Activated CD8-positive, alpha-beta memory T cell treated with anti-CD3 and anti-CD28 coated beads, Interleukin-2, amount 50 U/mL, for 1 hour (primary cell): ENCODE measurements at regions not wholly inside any gene's neighbourhood (a gene's known extent, or its start where the extent isn't known, plus 50 kb on each side); places are given as distances from the start of the nearest gene placed in this dataset.

Experiments
- DNase-seq: peaks from one replicate; pipeline ENCODE4 v3.0.0-alpha.2; 2020; ENCODE audit errors: extremely low read depth

DNA sequence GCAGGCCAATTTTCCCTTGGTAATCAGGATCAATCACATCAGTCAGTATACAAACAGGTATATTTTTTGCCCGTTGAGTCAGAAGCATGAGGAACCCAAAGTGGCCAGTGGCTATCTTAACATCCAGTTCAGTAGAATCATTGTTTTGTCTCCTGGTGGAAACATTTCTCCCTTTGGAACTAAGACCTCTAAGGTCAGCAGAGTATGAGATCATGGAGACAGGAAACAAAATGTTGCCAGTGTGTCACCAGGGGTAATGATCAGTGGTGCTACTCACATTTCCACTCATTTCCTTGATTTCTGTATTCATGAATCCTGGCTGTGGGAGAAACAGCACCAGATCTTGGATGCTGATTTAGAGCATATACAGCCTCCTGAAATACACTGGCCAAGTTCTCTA lies 553.0 kb downstream of the CSNK1G3 start:
- DNase-seq, result no peak

- DNase-seq, result no peak
Measured at GRCh38 chr5:124061663-124062062, 549.7 kb downstream of the CSNK1G3 start.

GRCh38 chr5:124061068-124061430 lies 549.1 kb downstream of the CSNK1G3 start:
- no peak for DNase-seq

- no peak for DNase-seq
Measured at GRCh38 chr5:124060413-124061067, 548.6 kb downstream of the CSNK1G3 start.

GRCh38 chr5:124060011-124060410 lies 548.0 kb downstream of the CSNK1G3 start:
- no peak for DNase-seq

DNA sequence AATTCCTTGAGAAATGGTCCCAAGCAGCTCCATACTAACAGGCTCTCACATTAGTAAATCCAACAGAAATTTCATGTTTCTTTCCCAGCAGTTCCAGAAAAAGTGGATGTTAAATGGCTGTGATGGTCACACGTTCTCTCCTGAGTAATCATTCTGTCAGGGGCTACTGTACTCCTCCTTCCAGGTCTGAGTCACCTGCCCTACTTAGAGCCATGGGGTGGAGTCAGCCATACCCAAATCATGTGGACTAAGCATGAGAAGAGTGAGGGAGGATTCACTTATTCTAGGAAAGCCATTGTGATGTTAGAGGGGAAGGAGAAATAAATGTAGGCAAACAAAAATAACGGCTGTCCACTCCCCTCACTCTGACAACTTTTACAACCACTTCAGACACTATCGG lies 547.2 kb downstream of the CSNK1G3 start:
- no peak for DNase-seq

DNA sequence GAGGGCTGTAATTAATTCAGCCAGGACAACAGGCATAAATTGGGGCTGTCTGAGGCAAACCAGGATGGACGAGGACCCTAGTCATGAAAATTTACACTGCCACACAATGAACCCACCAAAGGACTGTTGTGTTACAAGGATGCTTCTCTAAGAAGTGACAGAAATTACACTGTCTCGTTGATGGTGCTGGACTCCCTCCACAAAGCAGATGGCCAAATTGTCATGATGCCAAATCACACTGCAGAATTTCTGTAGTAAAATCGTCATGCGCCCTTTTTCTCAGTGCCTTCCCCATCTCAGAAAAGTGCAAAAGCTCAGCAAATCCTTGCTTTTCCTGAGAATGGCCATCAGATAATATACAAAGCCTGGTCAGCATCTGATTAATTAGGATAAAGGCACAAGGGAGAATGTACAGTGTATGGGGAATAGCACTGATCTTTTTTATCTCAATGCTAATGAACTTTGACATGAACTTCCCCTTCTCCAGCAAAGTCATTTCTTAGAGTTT lies 545.8 kb downstream of the CSNK1G3 start:
- DNase-seq, result no peak

DNA sequence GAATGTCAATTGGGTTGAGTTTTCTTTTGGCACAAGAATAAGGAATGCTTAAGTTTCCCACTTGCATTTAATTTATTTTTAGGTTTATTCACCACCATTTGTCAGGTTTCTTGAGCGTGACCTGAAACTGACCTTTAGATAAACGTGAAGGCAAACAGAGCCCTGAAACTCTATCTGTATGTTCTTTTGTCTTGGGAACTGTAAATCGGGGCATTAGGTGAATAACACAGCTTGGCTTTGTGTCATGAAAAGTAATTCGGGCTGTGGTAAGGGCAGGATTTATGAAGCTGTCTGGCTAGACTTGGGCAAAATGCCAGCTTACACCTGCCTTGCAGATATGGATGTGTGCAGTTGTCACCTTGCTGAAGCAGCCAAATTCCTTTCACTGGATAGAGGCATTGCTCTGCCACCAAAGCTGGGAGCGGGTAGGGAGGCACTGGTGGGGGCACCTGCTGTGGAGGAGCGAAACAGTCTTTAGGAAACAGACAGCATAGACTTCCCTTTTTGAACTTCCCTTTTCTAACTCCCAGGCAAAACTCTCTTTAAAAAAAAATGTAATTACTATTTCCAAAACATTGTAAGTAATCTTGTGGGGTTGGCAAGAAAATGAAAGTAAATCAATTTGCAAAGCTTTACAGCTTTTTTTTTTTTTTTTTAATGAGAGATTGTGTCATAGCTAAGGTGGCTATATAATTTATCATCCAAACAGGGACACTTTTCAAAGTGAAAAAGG lies 545.2 kb downstream of the CSNK1G3 start:
- no peak for DNase-seq

DNA sequence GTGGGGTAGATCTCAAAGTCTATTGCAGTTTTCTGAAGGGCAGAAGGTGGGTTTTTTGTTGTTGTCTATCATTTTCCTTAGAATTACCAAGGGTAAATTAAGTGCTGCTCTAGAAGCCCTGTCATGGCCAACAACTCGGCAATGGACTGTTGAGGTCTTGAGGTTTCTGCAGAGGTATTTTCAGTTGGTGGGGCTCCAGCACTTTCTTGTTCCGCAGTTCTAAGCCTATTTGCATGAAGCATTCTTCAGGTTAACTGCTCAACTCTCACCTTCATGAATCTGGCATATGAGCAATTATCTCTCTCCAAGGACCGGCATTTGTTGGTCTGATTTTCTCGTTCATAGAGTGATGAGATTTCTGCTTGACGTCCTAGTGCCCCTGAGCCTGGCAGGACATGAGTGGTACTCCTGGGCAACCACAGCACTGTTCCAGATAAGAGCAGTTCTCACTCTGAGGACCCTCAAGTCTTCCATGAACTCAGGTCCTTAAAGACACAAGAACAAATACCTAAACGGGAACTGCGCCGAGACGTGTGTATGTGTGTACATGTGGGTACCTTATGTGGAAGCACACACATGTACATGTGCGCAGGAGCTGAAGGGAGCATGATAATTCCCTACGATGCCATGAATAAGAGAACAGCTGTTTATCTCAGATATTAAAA lies 544.5 kb downstream of the CSNK1G3 start:
- no peak for DNase-seq

DNA sequence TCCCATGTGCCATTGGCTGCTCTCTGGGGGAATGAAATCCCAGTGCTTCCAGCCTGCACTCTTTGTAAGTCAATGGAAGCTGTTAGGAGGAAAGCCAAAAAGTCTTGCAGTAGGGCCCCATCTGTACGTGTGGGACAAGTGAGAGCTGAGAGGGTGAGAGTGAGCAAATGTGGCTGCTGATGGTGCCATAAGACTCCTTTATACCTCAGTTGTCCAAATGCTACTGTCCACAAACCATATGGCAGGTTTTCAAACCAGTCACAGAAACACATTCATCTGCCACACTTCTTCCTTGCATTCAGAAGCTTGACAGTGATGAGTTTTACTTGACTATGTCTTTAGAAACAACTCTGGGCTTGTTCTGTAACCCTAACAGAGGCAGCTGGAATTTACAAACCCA lies 543.8 kb downstream of the CSNK1G3 start:
- no peak for DNase-seq

DNA sequence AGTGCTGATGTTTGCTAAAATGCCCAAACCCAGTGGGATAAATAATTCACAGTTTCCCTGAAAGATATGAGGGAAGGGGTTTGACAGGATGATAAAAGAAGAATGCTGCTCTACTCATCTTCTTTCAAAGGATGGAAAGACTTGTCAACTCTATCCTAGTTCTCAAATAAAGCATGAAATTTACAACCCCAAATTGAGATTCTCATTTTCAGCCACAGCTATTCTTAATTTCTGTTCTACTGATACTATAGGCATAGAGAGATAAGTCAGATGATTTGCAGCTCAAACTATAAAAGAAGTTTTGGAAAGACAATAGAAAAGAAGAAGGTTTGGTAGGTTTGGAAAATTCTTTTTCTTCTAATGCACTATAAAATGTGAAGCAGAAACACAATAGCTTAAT lies 542.6 kb downstream of the CSNK1G3 start:
- DNase-seq, result no peak

DNA sequence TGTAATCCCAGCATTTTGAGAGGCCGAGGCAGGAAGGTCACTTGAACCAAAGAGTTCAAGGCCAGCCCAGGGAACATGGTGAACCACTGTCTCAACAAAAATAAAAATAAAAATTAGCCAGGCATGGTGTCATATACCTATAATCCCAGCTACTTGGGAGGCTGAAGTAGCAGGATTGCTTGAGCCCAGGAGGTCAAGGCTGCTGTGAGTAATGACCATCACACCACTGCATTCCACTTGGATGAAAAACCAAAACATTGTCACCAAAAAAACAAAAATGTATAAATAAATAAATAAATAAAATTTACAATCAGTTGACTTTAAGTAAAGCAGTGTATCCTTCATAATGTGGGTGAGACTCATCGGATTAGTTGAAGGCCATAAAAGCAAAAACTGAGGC lies 541.4 kb downstream of the CSNK1G3 start:
- DNase-seq, result no peak

DNA sequence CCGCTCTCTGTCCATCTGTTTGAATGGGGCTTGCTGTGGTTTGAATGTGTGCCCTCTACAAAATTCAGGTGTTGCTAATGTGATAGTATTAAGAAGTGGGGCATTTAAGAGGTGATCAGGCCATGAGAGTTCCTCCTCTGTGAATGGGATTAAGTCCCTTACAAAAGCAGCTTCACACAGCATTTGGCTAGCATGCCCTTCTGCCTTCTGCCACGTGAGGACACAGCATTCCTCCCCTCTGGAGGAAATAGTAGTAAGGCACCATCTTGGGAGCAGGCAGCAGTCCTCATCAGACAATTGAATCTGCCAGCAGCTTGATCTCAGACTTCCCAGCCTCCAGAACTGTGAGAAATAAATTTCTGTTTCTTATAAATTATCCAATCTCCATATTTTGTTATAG lies 540.2 kb downstream of the CSNK1G3 start:
- no peak for DNase-seq

GRCh38 chr5:124050120-124050770 lies 538.3 kb downstream of the CSNK1G3 start:
- DNase-seq, result no peak

DNA sequence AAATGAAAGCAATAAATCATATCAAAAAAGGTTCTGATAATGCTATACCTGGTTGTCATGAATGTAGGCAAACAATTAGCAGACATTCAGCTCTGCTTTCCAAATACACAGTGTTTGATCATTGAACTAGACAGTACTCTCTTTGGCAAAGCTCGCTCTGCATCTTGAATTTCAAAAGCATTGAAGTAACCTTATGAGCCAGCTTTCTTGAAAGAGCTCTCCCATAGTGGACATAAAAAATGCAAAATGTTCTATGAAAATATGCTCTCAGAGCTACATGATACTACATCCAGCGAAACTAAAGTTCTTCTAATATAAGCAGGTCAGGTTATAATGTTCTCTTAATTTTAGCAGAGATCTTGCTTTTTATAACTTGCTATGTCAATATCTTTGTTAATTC lies 533.4 kb downstream of the CSNK1G3 start:
- no peak for DNase-seq

- DNase-seq, result no peak
Measured at GRCh38 chr5:124044613-124045012, 532.6 kb downstream of the CSNK1G3 start.

GRCh38 chr5:124043456-124043855 lies 531.5 kb downstream of the CSNK1G3 start:
- DNase-seq, result no peak

GRCh38 chr5:124040799-124041198 lies 528.8 kb downstream of the CSNK1G3 start:
- no peak for DNase-seq

- no peak for DNase-seq
Measured at GRCh38 chr5:124039410-124039809, 527.4 kb downstream of the CSNK1G3 start.

- DNase-seq, result no peak
Measured at GRCh38 chr5:124036786-124037185, 524.8 kb downstream of the CSNK1G3 start.

DNA sequence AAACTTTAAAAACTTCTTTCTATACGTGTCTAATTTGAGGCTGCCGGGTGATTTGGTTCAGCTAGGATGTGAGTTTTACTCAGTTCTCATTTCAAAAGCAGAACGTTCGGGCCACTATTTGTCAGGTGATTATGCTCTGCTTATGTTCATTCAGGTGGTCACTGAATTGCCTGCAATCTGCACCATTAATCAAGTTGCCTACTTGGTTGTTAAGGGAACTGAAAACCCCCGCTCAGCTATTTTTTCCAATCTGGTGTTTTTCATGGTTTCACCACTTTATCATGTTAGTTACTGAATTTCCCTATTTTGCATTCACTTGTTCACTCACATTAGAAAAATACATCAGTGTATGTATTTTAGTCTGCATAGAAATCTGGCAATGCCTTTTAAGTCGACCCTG lies 523.0 kb downstream of the CSNK1G3 start:
- no peak for DNase-seq

DNA sequence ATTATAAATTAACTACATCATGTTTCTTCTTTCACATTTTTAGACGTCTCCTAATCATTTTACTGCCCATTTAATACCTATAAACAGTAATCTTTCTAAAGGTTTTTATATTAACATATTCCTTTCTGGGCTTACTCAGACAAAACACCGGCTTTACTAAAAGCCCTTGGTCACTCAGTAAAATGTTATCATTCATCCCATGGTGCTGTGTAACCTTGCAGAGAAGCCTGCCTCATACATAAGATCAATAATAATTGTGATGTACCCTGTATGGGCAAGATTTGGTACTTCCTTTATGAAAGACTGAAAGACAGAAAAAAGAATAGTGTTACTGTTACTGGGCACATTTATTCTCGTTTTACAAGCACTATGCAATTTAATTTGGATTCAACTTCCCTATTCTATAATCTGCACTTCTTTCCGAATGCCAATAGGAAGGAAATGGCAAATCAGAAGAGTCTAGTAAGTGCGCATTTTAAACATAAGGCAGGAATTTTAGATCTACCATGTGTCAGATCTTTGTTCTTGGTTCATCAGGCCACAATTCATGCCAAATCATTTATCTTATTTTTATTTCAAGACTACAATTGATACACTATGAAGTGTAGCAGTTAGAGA lies 522.2 kb downstream of the CSNK1G3 start:
- no peak for DNase-seq
